HG02623 (cell line): ENCODE measurements at regions not wholly inside any gene's neighbourhood (a gene's known extent, or its start where the extent isn't known, plus 50 kb on each side); places are given as distances from the start of the nearest gene placed in this dataset.
A peak's percentile ranks its signal among the peaks of the same experiment; 100 is the strongest.
"Not testable (repeated sequence)": the region's sequence is repeated elsewhere in the genome, so short reads cannot be mapped to it uniquely, and the experiment has no call there.

Experiments
- ATAC-seq: cut with Tn5 transposase; IDR thresholded peaks from one replicate; pipeline ENCODE4 v1.9.1; 2021; ENCODE audit warnings: moderate library complexity; ENCODE audit not compliant: unreplicated experiment

DNA sequence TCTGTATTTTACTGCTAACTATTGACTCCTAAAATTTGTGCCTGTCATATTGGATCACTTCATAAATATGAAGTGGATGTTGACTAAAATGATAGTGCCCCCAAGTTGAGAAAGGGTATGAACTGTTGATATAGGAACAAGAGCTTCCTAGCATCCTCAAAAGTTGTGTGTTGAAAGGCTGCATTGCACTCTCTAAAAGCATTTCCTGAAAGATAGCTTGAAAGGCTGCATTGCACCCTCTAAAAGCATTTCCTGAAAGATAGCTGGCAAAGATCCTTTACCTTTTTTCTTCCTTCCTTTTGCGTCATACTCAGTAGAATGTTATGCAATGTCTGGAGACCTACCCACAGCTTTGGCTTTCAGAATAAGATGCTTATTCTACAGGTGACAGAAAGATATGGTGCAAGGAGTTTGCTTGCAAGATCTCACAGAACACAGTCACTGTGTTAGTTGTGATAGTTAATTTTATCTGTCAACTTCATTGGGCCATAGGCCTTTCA is 274.6 kb upstream of the GALNTL6 start:
- no peak for ATAC-seq

GRCh38 chr4:171534391-171534790 is 278.8 kb upstream of the GALNTL6 start:
- no peak for ATAC-seq

- no peak for ATAC-seq
Observed at GRCh38 chr4:171532968-171533367, 280.2 kb upstream of the GALNTL6 start.

GRCh38 chr4:171524903-171525302 is 288.3 kb upstream of the GALNTL6 start:
- ATAC-seq, result no peak

GRCh38 chr4:171521726-171522125 is 291.5 kb upstream of the GALNTL6 start:
- no peak for ATAC-seq

DNA sequence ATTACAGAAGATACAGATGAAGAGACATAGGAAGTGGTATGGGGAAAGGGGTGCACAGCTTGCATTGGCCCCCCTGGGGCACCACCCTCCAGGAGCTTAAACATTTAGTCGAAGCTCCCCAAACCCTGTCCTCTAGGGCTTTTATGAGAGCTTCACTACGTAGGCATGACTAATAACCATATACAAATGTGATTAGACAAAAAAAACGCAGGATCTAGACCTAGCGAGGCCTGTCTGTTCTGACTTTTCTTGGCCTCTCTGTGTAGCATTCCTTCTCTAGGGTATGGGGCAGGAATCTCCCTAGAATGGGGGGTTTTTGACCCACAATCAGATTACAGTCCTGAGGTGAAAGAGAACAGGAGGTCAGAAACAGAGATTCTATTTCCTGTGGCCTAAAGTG is 293.7 kb upstream of the GALNTL6 start:
- ATAC-seq, result no peak

DNA sequence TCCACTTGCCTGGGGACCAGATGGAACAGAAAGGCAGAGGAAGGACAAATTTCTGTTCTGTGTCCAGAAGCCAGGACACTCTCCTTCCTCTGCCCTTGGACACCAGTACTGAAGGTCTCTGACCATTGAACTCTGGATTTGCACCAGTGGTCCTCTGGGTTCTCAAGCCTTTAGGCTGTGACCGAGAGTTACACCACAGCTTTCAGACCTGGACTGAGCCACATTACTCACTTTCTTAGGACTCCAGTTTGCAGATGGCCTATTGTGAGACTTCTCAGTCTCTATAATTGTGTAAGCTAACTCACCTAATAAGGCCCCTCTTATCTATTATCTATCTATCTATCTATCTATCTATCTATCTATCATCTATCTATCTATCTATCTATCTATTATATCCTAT is 295.3 kb upstream of the GALNTL6 start:
- ATAC-seq, result no peak

DNA sequence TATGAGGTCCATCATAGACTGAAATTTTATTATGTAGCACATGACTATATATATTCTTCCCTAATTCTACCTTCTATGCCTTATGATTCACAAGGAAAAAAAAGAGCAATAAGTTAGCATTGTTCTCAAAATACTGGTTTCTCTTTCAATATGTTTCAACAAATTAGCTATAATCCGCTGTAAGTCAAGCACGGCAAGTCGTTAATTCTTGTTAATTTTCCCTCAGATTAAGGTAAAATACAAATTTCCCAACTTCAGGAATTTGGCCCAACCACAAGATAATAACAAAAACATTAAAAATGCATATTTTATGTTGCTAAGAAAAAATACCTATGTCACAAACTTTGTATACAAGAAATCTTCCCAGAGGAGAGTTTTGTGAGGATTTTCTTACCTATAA is 296.5 kb upstream of the GALNTL6 start:
- ATAC-seq, result no peak

DNA sequence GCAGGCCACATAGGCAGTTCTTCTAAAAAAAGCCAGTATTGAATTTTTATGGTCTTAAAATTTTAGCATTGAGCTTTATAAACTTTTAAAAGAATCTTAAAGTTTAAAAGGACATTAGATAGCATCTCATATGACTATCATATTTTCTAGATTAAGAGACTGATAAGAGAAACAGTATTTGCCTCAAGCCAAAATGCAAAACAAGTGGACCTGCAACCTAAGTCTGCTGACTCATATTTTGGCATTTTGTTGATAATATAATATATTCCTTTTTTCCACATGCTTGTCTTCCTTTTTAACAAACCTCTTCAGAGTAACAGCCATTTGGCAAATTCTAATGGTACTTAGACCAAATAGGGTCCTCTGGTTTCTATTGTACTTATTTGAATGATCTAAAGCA is 328.5 kb upstream of the GALNTL6 start:
- no peak for ATAC-seq

- no peak for ATAC-seq
Observed at GRCh38 chr4:171478181-171478580, 335.0 kb upstream of the GALNTL6 start.

- ATAC-seq, result not testable (repeated sequence)
Observed at GRCh38 chr4:171475111-171475510, 338.1 kb upstream of the GALNTL6 start.

GRCh38 chr4:171473155-171473554 is 340.0 kb upstream of the GALNTL6 start:
- no peak for ATAC-seq

GRCh38 chr4:171472230-171472629 is 341.0 kb upstream of the GALNTL6 start:
- ATAC-seq, result no peak

DNA sequence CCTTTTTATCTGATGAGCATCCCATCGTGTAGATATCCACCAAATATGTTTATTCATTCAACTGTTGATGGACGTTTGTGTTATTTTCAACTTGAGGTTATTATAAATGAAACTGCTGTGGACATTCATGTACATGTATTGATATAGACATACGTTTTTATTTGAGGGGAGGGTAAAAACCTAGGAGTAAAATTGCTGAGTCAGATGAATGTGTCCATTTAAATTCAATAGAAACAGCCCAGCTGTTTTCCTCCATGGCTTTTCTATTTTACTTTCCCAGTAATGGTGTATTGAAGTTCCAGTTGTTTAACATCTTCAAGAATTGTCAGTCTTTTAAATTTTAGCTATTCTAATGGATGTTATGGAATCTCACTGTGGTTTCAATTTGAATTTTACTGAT is 348.7 kb upstream of the GALNTL6 start:
- no peak for ATAC-seq

GRCh38 chr4:171461191-171461590 is 352.0 kb upstream of the GALNTL6 start:
- ATAC-seq, result no peak

DNA sequence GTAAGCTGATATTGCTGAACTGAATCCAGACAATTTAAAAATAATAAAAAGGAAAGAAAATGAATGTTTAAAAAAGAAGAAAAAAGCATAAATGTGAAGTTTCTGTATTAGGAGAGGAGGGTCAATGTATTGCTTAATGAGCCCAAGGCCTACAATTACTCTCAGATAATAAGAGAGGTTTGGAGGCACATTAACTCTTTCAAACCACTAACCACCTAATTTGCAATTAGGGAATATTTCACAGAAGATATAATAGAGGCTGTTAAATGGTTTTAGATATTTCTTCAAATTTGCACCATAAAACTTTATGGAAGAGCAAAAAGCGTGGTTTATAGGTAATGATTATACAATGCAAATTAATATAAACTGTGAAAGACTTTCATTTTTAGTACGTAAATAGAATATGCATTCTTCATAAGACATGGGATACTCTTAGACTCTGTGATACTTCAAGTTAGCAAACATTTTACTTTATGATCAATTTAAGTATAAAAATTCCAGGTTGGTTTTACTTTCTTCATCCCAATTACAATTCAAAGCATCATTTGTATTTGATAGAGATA is 364.2 kb upstream of the GALNTL6 start:
- no peak for ATAC-seq

- no peak for ATAC-seq
Observed at GRCh38 chr4:171448358-171448757, 364.8 kb upstream of the GALNTL6 start.

- no peak for ATAC-seq
Observed at GRCh38 chr4:171441300-171441941, 371.8 kb upstream of the GALNTL6 start.

- no peak for ATAC-seq
Observed at GRCh38 chr4:171433674-171434073, 379.5 kb upstream of the GALNTL6 start.

- no peak for ATAC-seq
Observed at GRCh38 chr4:171432536-171432935, 380.7 kb upstream of the GALNTL6 start.

GRCh38 chr4:171430495-171430894 is 382.7 kb upstream of the GALNTL6 start:
- ATAC-seq, result peak; percentile 50

DNA sequence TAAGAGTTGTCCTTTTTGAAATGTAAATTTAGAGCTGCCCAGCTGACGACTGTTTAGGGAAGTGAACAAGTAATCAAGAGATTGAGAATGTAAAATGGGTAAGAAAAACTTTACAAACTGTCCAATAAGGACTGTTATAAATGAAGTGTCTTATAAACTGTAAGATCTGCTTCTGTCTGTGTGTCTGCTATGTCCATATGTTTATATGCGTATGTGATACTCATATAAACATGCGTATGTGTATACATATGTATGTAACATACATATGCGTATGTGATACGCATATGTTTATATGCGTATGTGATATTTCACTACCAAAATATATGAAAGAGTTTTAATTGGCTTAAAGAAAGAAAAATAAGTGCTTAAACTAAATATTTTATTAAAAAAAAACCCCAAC is 416.0 kb upstream of the GALNTL6 start:
- ATAC-seq, result no peak

GRCh38 chr4:171390626-171391025 is 422.6 kb upstream of the GALNTL6 start:
- ATAC-seq, result no peak
